ENCODE measurements at regions not wholly inside any gene's neighbourhood (a gene's known extent, or its start where the extent isn't known, plus 50 kb on each side); places are given as distances from the start of the nearest gene placed in this dataset.
"Not testable (repeated sequence)": the region's sequence is repeated elsewhere in the genome, so short reads cannot be mapped to it uniquely, and the experiment has no call there.

DNA sequence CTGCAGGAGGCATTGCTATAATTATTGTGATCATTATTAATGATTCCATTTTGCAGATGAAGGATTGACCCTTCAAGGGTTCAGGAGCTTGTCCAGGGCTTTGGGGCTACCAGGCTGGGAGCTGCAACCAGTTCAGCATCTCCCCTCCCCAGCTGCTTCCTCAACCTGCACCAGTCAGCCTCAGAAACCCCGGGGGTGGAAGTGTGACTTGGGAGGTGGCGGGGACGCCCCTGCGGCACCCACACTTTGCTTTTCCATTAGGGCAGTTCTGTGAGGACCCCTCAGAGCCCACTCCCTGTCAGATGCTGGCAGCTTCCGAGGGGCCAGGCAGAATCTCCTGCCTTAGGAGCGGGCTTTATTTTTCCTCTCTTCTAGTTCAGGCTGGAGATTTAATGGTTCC, 85.6 kb downstream of the OLFM1 start:
- Histone ChIP-seq H3K27ac (ENCODE audit: insufficient read depth in 1 of 2, low read depth in 1 of 2, low read length in 2 of 2, poor library complexity in 1 of 2, severe bottlenecking in 2 of 2) (no peak overlapping the region), H3K4me3 (ENCODE audit: control insufficient read depth in 1 of 7, extremely low read depth in 1 of 7, insufficient read depth in 4 of 7, low read depth in 2 of 7, low read length in 6 of 7) (no peak overlapping the region), H3K4me1 (ENCODE audit: control extremely low read depth in 1 of 4, control insufficient read depth in 4 of 4, insufficient read depth in 4 of 4, low read length in 3 of 4) (no peaks in the 10 kb centered on the region), H3K9me3 (ENCODE audit: control extremely low read depth in 1 of 5, control insufficient read depth in 4 of 5, insufficient read depth in 2 of 5, low read depth in 1 of 5, low read length in 4 of 5) (no peaks in the 10 kb centered on the region), H3K27me3 (replicated peaks in 2 of 5; ENCODE audit: control insufficient read depth in 4 of 5, insufficient read depth in 5 of 5, low read length in 4 of 5) (peaks cover 0 to 15% (median 0%) of the 10 kb centered on the region in 5 experiments), H3K36me3 (ENCODE audit: control insufficient read depth in 4 of 4, insufficient read depth in 4 of 4, low read length in 3 of 4) (no peaks in the 10 kb centered on the region)
- 75% methylated on average over 5 of the region's 6 CpGs for WGBS (ENCODE audit: insufficient coverage)
- POLR2A ChIA-PET = no interaction called here
- CTCF ChIA-PET = no interaction called here
- DNase-seq = no peak

DNA sequence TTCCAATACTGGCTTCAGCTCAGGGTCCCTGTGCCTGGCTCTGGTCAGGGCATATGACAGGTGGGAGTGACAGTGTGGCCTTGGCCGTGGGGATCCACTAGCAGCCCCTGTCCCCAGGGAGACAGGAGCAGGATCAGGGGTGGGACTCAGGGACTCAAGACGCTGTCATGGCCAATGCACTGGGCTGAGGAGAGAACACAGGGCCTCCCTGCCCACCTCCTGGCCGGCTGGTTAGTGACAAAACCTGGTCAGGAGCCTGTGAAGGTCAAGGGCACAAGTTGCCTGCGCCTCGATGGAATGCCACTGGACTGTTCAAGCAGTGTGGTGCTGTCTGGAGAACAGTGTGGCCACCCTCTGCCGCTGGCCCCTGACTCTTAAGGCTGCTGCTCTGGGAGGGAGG, 86.8 kb downstream of the OLFM1 start:
- Histone ChIP-seq H3K36me3 (ENCODE audit: control insufficient read depth in 4 of 4, insufficient read depth in 4 of 4, low read length in 3 of 4) (no peaks in the 10 kb centered on the region), H3K4me3 (ENCODE audit: control insufficient read depth in 1 of 7, extremely low read depth in 1 of 7, insufficient read depth in 4 of 7, low read depth in 2 of 7, low read length in 6 of 7) (no peak overlapping the region), H3K27ac (ENCODE audit: insufficient read depth in 1 of 2, low read depth in 1 of 2, low read length in 2 of 2, poor library complexity in 1 of 2, severe bottlenecking in 2 of 2) (no peak overlapping the region), H3K9me3 (ENCODE audit: control extremely low read depth in 1 of 5, control insufficient read depth in 4 of 5, insufficient read depth in 2 of 5, low read depth in 1 of 5, low read length in 4 of 5) (no peaks in the 10 kb centered on the region), H3K27me3 (replicated peaks in 2 of 5; ENCODE audit: control insufficient read depth in 4 of 5, insufficient read depth in 5 of 5, low read length in 4 of 5) (peaks cover 0 to 8% (median 0%) of the 10 kb centered on the region in 5 experiments), H3K4me1 (ENCODE audit: control extremely low read depth in 1 of 4, control insufficient read depth in 4 of 4, insufficient read depth in 4 of 4, low read length in 3 of 4) (no peaks in the 10 kb centered on the region)
- POLR2A ChIA-PET = no interaction called here
- no peak for DNase-seq
- CTCF ChIA-PET = no interaction called here
- 90% methylated on average over 4 of the region's 6 CpGs for WGBS (ENCODE audit: insufficient coverage)

DNA sequence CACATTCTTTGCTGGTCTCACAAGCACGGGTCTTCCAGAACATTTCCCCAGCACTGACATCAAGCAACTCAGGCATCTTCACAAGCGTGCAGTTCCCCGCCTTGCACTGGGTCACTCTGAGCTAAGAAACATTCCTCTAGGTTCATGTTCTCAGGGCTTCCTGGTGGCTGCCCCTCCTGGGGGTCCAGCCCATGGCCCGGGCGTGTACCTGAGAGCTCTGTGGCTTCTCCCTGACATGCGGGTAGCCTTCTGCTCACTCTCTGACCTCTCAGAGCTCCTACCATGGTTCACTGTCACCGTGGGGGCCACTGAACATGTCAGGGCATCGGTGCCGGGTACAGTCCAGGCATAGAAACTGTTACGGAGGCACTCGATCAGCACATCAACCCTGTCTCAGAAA, 87.5 kb downstream of the OLFM1 start:
- no peaks in the 10 kb centered on the region for H3K9me3 ChIP-seq (ENCODE audit: control extremely low read depth in 1 of 5, control insufficient read depth in 4 of 5, insufficient read depth in 2 of 5, low read depth in 1 of 5, low read length in 4 of 5)
- ChIA-PET POLR2A (no interaction called here), CTCF (no interaction called here)
- H3K36me3 ChIP-seq (ENCODE audit: control insufficient read depth in 4 of 4, insufficient read depth in 4 of 4, low read length in 3 of 4) = no peaks in the 10 kb centered on the region
- DNase-seq = no peak
- no peak overlapping the region for H3K27ac ChIP-seq (ENCODE audit: insufficient read depth in 1 of 2, low read depth in 1 of 2, low read length in 2 of 2, poor library complexity in 1 of 2, severe bottlenecking in 2 of 2)
- H3K4me3 ChIP-seq (ENCODE audit: control insufficient read depth in 1 of 7, extremely low read depth in 1 of 7, insufficient read depth in 4 of 7, low read depth in 2 of 7, low read length in 6 of 7) = no peak overlapping the region
- no peaks in the 10 kb centered on the region for H3K4me1 ChIP-seq (ENCODE audit: control extremely low read depth in 1 of 4, control insufficient read depth in 4 of 4, insufficient read depth in 4 of 4, low read length in 3 of 4)
- peaks cover 0 to 8% (median 0%) of the 10 kb centered on the region in 5 experiments for H3K27me3 ChIP-seq (replicated peaks in 2 of 5; ENCODE audit: control insufficient read depth in 4 of 5, insufficient read depth in 5 of 5, low read length in 4 of 5)
- 94% methylated on average over 10 of the region's 11 CpGs for WGBS (ENCODE audit: insufficient coverage)

DNA sequence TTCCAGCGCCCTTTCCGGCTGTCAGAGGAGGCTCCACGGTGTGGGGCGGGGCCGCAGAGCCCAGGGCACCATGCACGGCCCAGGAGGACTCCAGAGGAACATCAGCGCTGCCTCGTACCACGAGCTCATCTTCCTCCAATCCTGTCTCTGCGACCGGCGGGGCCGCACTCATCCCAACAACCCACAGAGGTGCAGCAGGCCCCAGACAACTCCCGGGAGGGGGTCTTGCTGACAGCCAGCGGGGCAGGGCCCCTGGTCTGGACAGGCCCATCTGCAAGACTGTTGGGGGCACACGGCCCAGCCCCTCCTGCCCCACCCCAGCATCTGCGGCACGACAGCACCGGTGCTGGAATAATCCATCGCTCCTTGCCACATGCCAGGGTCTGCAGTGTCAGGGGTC, 88.8 kb downstream of the OLFM1 start:
- POLR2A ChIA-PET = no interaction called here
- no peak for DNase-seq
- Histone ChIP-seq H3K27ac (ENCODE audit: insufficient read depth in 1 of 2, low read depth in 1 of 2, low read length in 2 of 2, poor library complexity in 1 of 2, severe bottlenecking in 2 of 2) (no peak overlapping the region), H3K4me3 (ENCODE audit: control insufficient read depth in 1 of 7, extremely low read depth in 1 of 7, insufficient read depth in 4 of 7, low read depth in 2 of 7, low read length in 6 of 7) (no peak overlapping the region), H3K36me3 (ENCODE audit: control insufficient read depth in 4 of 4, insufficient read depth in 4 of 4, low read length in 3 of 4) (no peaks in the 10 kb centered on the region), H3K9me3 (ENCODE audit: control extremely low read depth in 1 of 5, control insufficient read depth in 4 of 5, insufficient read depth in 2 of 5, low read depth in 1 of 5, low read length in 4 of 5) (no peaks in the 10 kb centered on the region), H3K4me1 (ENCODE audit: control extremely low read depth in 1 of 4, control insufficient read depth in 4 of 4, insufficient read depth in 4 of 4, low read length in 3 of 4) (no peaks in the 10 kb centered on the region), H3K27me3 (replicated peaks in 2 of 5; ENCODE audit: control insufficient read depth in 4 of 5, insufficient read depth in 5 of 5, low read length in 4 of 5) (peaks cover 0 to 8% (median 0%) of the 10 kb centered on the region in 5 experiments)
- CTCF ChIA-PET = no interaction called here
- WGBS (ENCODE audit: insufficient coverage) = 87% methylated on average over 19 of the region's 20 CpGs

DNA sequence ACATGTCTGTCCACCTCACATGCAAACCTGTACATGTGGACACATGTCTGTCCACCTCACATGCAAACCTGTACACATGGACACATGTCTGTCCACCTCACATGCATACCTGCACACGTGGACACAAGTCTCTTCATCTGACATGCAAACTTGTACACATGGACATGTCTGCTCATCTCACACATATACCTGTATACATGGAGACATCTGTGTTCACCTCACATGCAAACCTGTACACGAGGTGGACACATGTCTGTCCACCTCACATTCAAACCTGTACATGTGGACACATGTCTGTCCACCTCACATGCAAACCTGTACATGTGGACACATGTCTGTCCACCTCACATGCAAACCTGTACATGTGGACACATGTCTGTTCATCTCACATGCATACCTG, 90.1 kb downstream of the OLFM1 start:
- 100% methylated on average over 1 of the region's 2 CpGs for WGBS (ENCODE audit: insufficient coverage)
- H3K27me3 ChIP-seq (replicated peaks in 2 of 5; ENCODE audit: control insufficient read depth in 4 of 5, insufficient read depth in 5 of 5, low read length in 4 of 5); H3K36me3 ChIP-seq (ENCODE audit: control insufficient read depth in 4 of 4, insufficient read depth in 4 of 4, low read length in 3 of 4); POLR2A ChIA-PET; DNase-seq; CTCF ChIA-PET; H3K9me3 ChIP-seq (ENCODE audit: control extremely low read depth in 1 of 5, control insufficient read depth in 4 of 5, insufficient read depth in 2 of 5, low read depth in 1 of 5, low read length in 4 of 5); H3K4me3 ChIP-seq (ENCODE audit: control insufficient read depth in 1 of 7, extremely low read depth in 1 of 7, insufficient read depth in 4 of 7, low read depth in 2 of 7, low read length in 6 of 7); H3K4me1 ChIP-seq (ENCODE audit: control extremely low read depth in 1 of 4, control insufficient read depth in 4 of 4, insufficient read depth in 4 of 4, low read length in 3 of 4); H3K27ac ChIP-seq (ENCODE audit: insufficient read depth in 1 of 2, low read depth in 1 of 2, low read length in 2 of 2, poor library complexity in 1 of 2, severe bottlenecking in 2 of 2): not testable (repeated sequence)

DNA sequence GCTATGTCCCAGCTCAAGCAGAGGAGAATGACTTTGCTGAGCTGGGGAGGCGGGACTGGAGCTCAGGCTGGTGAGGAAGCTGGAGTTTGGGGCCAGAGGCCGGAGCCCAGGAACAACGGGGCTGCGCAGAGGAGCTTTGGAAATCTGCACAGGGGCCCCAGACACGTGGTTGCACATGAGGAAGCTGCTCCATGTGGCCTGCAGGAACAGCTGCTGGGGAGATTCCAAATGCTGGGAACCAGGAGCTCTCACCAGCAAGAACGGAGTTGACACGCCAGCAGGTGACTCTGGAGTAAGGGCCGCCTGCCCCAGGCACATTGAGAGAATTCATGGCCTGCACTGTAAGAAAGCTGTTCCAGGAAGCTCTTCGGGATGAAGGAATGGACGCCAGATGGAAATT, 91.0 kb downstream of the OLFM1 start:
- CTCF ChIA-PET = no interaction called here
- WGBS (ENCODE audit: insufficient coverage) = 93% methylated on average over 10 of the region's 10 CpGs
- Histone ChIP-seq H3K36me3 (ENCODE audit: control insufficient read depth in 4 of 4, insufficient read depth in 4 of 4, low read length in 3 of 4) (no peaks in the 10 kb centered on the region), H3K4me3 (ENCODE audit: control insufficient read depth in 1 of 7, extremely low read depth in 1 of 7, insufficient read depth in 4 of 7, low read depth in 2 of 7, low read length in 6 of 7) (no peak overlapping the region), H3K27me3 (replicated peaks in 2 of 5; ENCODE audit: control insufficient read depth in 4 of 5, insufficient read depth in 5 of 5, low read length in 4 of 5) (peaks cover 0 to 8% (median 0%) of the 10 kb centered on the region in 5 experiments), H3K27ac (ENCODE audit: insufficient read depth in 1 of 2, low read depth in 1 of 2, low read length in 2 of 2, poor library complexity in 1 of 2, severe bottlenecking in 2 of 2) (no peak overlapping the region), H3K9me3 (ENCODE audit: control extremely low read depth in 1 of 5, control insufficient read depth in 4 of 5, insufficient read depth in 2 of 5, low read depth in 1 of 5, low read length in 4 of 5) (no peaks in the 10 kb centered on the region), H3K4me1 (ENCODE audit: control extremely low read depth in 1 of 4, control insufficient read depth in 4 of 4, insufficient read depth in 4 of 4, low read length in 3 of 4) (no peaks in the 10 kb centered on the region)
- no peak for DNase-seq
- POLR2A ChIA-PET = no interaction called here

DNA sequence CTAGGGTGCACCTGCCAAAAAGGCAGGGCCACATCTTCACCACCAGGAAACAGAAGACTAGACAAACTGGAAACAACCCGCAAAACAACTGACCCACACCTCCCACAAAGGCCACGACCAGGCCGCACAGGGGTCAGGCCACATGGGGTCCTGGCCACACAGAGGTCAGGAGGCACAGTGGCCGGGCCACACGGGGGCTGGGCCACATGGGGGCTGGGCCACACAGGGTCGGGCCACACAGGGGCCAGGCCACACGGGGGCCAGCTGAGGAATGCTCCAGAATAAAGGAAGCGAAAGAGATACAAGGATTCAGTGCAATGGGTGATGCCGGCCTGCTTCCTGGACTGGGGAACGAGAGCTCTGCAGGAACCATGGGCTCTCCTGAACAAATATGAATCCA, 91.6 kb downstream of the OLFM1 start:
- DNase-seq = no peak
- H3K4me3 ChIP-seq (ENCODE audit: control insufficient read depth in 1 of 7, extremely low read depth in 1 of 7, insufficient read depth in 4 of 7, low read depth in 2 of 7, low read length in 6 of 7) = no peak overlapping the region
- ChIA-PET POLR2A (no interaction called here), CTCF (no interaction called here)
- WGBS (ENCODE audit: insufficient coverage) = 94% methylated on average over 8 of the region's 10 CpGs
- no peaks in the 10 kb centered on the region for H3K36me3 ChIP-seq (ENCODE audit: control insufficient read depth in 4 of 4, insufficient read depth in 4 of 4, low read length in 3 of 4)
- H3K27ac ChIP-seq (ENCODE audit: insufficient read depth in 1 of 2, low read depth in 1 of 2, low read length in 2 of 2, poor library complexity in 1 of 2, severe bottlenecking in 2 of 2) = no peak overlapping the region
- H3K27me3 ChIP-seq (replicated peaks in 2 of 5; ENCODE audit: control insufficient read depth in 4 of 5, insufficient read depth in 5 of 5, low read length in 4 of 5) = peaks cover 0 to 11% (median 0%) of the 10 kb centered on the region in 5 experiments
- no peaks in the 10 kb centered on the region for H3K9me3 ChIP-seq (ENCODE audit: control extremely low read depth in 1 of 5, control insufficient read depth in 4 of 5, insufficient read depth in 2 of 5, low read depth in 1 of 5, low read length in 4 of 5)
- H3K4me1 ChIP-seq (ENCODE audit: control extremely low read depth in 1 of 4, control insufficient read depth in 4 of 4, insufficient read depth in 4 of 4, low read length in 3 of 4) = no peaks in the 10 kb centered on the region
